ENCODE measurements at regions not wholly inside any gene's neighbourhood (a gene's known extent, or its start where the extent isn't known, plus 50 kb on each side); places are given as distances from the start of the nearest gene placed in this dataset.

- no peak for TF ChIP-seq CTCF (IDR thresholded peaks at IDR 0.05; ENCODE audit: extremely low read depth in 1 of 2, insufficient read depth in 1 of 2, low read depth in 1 of 2, low read length in 2 of 2)
- no peak for TF ChIP-seq POLR2A (IDR thresholded peaks at IDR 0.05; ENCODE audit: low read depth, low read length)
- TF ChIP-seq MYC (IDR thresholded peaks at IDR 0.05; ENCODE audit: low read depth, low read length) = no peak
- no peak for TF ChIP-seq EZH2 (IDR thresholded peaks at IDR 0.05; ENCODE audit: borderline replicate concordance, low read depth, low read length, severe bottlenecking)
These were observed 82.5 kb upstream of the ID4 start for GRCh38 chr6:19754686-19755085.

Measured in endothelial cell of umbilical vein (primary cell).